Activated T-cell treated with anti-CD3 and anti-CD28 coated beads for 4 hours (primary cell): ENCODE measurements at regions not wholly inside any gene's neighbourhood (a gene's known extent, or its start where the extent isn't known, plus 50 kb on each side); places are given as distances from the start of the nearest gene placed in this dataset.
"Not testable (repeated sequence)": the region's sequence is repeated elsewhere in the genome, so short reads cannot be mapped to it uniquely, and the experiment has no call there.

Experiments
- DNase-seq: peaks from one replicate; pipeline ENCODE4 v3.0.0-alpha.2; 2020

DNA sequence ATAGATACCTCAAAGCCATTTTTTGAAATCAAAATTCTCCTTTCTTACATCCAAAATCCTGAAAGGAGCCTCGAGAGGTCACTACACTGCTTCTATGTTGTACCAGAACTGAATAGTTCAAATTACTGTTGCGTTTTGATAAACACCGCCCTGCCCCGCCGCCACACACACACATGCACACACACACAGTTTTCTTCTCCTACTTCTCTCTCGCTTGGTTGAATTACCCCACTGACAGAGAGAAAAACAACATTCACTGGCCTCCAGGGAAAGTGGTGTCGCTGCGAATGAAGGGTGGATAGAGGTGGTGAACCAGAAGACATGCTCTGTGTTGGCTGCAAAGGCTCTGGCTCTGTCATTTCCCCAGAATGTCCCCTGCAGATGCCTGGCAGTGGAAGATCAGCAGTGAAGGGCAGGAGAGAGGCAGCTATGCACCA lies 183.4 kb upstream of the RFC3 start:
- no peak for DNase-seq

DNA sequence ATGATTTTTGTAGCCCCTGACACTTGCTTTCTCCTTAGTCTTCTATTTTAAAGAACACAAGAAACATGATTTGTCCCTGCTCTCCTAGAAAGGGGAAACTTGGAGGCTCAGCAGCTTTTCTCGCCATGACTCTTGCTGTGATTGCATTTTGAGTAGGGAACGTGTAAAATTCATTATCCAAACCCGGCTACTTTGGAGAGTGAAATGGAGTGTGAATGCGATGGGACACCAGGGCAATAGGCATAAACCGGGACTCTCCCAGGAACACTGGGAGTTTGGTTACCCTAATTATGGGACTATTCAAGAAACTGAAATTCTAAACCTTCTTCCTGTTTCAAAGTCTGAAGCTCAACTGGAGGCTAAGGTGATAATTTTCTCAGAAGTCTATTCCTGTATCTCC lies 181.7 kb upstream of the RFC3 start:
- no peak for DNase-seq

DNA sequence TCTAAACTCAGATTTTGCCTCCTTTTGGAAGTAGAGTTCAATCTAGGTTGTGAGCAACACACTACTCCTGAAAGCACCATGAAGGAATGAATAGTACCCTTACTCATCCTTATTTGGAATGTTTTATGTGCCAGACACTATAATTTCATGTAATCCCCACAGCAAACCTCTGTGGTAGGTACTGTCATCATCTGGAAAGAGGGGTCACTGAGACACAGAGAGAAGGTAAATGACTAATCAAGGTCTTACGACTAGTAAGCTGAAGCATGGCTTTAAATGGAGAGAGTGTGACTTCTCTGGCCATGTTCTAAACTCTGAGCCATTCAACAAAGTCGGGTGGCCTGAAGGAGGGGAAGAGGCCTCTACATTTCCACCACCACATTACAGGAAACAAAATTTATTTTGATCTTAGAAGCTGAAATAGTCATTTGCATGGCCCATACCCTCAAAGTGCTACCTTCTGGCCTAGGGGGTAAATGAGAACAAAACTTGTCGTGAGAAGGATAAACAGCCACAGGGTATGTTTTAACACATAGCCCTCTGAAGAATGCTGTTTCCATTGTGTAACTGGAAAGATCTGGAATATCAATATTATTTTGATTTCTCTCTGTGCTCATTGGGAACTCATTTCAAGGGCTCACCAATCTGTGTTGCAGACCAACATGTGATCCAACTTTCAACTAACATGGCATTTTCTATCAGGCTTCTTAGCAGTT lies 180.8 kb upstream of the RFC3 start:
- no peak for DNase-seq

DNA sequence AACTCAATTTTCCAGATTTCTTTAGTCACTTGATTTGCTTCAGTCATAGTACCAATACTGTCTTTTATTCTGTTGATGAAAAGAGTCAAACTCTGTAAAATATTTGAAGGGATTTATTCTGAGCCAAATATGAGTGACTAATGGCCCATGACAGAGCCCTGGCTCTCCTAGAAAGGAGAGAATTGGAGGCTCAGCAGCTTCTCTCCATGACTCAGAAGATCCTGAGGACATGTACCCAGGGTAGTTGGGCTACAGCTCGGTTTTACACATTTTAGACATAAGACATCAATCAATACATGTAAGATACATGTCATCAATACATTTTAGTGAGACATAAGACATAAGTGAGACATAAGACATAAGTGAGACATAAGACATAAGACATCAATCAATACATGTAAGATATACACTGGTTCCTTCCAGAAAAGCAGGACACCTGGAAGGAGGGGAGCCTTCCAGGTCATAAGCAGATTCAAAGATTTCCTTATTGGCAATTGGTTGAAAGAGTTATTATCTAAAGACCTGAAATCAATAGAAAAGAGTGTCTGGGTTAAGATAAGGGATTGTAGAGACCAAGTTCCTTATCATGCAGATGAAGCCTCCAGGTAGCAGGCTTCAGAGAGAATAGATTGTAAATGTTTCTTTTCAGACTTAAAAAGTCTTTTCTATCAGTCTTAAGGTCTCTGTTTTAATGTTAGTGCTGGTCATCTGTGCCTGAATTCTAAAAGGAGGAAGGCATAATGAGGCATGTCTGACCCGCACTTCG lies 179.8 kb upstream of the RFC3 start:
- DNase-seq = no peak

DNA sequence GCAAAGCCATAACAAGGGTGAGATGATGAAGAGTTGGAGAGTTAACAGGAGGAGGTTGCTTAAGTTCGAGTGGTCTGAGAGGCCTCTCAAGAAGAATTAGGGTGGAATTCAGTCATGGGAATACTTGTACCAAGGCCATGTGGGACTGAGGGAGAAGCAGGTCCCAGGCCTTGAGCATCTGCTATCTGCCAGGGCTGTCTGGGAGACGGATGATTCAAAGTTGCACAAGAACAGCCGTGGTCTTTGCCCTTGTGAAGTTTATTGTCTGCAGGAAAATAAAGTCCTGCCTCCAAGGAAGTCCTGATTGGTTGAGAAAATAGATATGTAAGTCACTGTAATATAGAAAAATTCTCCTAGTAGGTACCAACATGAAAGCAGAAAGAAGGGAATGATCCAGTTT lies 178.8 kb upstream of the RFC3 start:
- no peak for DNase-seq

DNA sequence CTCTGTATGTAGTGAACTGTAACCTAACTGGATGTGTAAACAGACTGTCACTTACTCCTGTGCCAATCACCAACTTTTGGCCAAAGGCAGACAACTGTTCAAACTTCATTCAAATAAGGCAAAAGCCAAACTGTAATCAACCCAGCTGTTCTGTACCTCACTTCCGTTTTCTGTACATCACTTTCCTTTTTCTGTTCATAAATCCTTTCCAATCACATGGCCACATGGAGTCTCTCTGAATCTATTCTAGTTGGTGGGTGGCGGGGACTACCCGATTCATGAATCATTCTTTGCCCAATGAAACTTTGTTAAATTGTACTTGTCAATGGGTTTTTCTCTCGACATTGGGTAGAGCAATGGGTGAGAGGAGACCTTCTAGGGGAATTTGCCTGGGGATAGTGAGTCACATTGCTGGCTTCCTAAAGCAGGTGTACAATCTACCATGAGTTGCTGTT lies 178.3 kb upstream of the RFC3 start:
- DNase-seq = no peak

DNA sequence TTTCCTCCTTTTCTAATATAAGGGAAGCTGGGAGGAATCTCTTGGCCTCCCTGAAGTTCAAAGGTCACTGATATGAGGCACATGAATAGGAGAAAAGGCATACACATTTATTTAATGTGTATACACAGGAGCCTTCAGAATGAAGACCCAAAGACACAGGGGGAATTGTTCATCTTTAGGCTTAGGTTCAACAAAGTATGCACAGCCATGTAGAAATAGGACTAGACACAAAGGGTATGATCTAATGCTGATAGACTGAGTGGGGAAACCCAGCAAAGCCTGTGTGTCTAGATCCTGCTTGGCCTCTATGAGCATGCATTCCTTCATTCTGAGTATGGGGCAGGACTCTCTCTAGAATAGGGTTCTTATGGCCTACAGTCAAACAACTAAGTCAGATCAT lies 177.1 kb upstream of the RFC3 start:
- DNase-seq = no peak

DNA sequence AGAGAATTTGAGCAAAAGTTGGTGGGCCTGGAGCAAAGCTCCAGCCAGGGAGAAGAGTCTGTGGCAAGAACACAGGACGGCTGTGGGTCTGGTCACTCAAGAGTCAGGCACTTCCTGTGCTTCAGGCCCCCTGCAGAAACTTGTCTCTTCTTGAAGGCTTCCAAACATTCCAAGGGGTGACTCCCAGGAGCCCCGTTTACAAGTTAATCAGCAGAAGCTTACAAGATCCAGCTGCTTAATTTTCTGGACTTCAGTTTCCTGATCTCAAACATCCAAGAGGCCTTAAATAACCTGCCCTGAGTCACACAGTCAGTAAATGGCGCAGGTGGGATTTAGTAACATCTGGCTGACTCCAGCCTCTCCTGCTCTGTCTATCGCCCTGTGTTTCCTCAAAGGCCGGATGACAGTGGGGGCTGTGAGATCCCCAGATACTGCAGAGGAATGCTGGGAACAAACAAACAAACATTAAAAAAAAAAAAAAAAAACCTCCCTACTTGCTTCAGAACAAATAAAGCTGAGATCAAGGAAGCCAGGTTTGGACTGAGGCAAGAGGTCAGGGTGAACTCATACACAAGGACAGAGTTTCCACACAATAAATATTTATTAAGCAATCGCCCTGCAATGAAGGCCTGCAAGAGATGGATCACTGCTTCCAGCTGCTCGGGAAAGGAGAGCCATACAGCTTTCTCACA lies 175.4 kb upstream of the RFC3 start:
- DNase-seq = no peak

DNA sequence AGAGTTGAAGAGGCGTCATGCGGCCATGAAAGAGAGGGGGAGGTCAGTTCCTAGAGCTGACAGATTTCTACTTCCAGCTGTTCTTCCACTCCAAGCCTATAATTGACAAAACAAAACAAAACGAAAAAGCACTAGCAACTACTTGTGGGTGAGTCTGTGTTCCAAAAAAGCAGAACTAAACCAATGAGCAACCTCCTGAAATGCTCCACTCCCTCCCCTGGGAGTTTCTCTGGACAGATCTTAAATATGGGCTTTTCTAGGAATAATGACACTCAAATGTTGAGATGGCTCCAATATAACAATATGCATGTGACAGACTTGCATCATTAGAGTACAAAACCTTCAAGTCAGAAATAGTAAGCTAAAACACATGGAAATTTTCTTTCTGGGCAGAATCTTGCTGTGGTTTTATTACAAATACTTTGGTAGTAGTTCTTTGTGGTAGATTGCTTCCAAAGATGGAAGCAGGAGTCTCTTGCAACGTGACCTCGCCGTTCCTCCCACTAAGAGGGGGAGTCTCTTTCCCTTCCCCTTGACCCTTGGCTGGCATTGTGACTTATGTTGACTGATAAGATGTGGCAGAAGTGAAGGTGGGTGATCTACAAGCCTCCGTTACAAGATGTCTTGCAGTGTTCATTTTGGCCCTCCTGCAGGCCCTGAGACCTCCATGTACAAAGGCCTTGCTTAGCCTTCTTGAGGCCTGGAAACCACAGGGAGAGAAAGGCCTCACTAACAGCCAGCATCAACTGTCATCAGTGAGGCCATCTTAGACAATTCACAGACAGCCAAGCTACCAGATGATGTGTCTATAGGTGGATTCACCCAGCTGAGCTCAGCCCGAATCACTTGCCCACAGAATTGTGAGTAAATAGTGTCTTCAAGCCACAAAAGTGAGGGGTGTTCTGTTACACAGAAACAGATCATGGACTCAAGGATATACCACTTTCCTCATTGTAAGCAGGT lies 173.1 kb upstream of the RFC3 start:
- no peak for DNase-seq

DNA sequence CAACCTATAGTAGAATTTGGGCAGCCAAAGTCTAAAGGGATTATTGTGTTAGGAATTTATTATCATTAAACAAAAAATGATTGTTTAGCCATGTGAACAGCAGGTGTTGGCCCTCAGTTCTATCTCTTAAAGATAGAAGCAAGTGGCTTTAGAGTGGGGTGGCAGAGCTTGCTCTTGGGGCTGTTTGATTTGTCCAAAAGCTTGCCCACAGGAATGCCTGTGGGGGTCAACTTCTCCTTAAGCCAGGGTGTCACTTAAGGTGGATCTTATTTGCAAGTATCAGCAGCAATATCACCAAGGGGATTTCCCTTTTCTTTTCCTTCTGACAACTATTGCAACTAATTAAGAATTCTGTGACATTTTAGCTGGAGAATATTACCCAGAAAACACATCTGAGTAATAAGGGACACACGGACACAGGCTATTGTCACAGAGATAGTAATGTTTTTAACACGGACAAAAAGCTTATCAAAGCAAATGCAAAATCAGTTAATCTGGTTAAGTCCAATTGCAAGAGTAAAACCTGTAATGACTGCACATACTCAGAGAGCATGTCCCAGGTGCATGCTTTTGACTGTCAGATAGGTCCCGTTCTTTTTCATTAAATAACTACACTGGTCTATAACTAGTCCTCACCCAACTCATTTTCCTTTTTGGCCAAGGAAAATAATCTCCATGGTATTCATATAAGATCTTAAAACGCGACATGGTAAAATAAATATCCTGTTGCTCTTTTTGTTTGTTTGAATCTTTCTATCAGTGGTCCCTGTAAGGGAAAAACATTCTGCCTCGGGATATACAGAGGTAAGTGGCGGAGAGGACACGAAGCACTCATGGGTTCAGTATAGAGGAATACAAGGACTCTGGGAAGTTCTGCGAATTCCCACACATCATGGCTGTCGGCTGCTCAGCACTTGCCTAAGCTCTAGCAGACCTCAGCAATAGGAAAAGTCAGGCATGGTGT lies 172.1 kb upstream of the RFC3 start:
- no peak for DNase-seq

DNA sequence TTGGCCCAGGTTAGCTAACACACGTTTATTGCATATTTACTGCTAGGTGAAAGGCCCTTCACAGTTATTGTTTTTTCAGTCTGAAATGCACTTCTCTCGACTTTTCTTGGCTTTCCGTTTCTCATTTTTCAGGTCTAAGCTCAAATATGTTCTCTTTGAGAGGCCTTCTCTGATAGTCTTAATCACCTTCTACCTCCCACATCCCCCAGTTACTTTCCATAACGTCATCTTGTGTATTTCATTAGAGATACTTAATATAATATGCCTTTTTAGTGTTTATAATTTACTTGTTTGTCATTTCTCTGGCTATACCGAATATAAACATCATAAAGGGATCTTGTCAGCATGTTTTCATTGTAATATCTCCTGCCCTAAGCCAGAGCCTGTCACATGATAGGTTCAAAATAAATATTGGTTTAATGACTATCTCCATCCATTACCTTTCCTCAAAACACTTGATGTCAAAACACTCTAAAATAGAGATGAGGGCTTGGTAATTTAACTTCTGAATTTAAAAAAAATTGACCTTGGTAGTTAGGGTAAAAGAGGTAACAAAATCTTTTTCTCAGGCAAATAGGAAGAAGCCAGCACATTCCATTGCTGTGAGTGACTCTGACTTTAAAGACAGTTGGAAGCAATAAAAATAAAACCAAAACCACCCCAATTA lies 168.6 kb upstream of the RFC3 start:
- no peak for DNase-seq

DNA sequence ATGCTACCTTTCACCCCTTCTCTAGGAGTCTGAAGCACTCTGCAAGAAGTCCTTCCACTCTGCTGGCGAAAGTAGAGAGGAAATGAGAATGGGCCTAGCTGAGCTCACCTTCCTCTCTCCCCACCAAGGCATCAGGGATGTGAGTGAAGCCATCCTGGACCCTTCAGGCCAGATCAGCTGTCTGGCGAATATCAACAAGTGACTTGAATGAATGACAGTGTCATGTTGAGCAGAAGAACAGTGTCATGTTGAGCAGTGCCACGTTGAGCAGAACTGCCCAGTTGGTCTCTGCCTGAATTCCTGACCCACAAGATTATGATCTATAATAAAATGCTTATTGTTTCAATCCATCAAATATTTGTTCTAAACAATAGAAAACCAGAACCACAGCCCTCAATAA lies 166.2 kb upstream of the RFC3 start:
- DNase-seq = no peak

DNA sequence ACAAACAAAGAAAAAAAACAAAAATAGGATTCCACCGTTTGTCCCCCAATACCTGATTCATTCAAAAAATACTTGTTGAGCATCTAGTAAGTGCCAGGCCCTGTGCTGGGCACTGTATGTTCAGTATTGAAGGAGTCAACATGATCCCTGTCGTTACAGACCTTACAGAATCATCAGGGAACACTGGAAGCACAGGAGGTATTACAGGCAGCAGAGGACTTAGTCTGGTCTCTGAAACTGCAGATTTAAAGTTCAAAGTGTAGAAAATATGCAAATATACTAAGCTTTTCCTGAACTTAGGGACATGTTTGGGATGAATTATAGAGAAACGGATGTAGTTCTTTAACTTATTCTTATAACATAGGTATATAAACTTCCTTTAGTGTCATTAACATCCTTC lies 160.7 kb upstream of the RFC3 start:
- no peak for DNase-seq

DNA sequence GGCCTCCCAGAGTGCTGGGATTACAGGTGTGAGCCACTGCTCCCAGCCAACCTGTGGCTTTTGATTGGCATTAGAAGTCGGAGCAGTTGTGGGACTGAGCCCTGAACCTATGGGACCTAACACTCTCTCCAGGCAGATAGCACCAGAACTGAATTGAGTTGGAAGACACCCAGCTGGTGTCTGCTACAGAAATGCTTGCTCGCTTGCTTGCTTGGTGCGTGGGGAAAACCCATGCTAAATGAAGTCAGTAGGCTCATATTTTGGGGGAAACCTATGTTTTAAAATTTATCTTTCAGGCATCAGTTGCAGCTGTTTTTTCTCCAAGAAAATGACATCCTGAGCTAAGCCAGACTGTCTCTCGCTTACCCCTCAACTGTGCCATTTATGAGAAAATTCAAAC lies 158.5 kb upstream of the RFC3 start:
- no peak for DNase-seq

DNA sequence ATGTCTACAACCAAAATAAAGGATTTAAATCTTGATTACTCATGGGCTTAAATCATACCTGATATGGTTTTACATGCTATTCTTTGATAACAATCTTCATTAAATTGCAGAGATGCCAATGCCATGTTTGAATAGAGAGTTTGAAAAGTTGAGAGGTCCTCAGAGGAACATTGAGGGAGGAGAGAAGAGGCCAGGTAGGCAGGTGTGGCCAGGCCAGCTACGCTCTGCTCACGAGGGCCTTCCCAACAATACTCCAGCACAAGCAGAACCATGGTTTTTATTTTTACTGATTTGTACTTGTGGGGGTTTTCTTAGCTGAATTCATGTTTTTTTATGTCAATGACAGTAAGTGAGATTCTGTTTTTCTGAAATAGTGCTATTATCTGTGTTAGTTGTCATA lies 158.1 kb upstream of the RFC3 start:
- DNase-seq = no peak

DNA sequence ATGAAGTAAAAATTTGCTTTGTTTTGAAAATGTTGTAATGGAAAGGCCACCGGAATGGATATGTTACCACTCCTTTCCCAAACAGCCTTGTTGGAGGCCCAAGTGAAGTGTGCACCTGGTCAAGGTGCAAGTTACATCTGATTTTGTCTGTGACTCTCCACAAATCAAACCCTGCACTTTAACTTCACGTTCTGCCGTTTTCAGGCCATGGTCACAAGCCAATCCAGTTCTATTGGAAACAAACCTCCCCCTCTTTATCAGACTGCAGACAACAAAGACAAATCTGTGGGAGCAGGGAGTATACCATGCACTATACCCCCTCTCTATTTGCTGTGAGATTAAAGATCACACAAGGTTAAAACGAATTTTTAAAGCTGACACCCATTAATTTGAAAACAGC lies 155.6 kb upstream of the RFC3 start:
- DNase-seq = no peak

DNA sequence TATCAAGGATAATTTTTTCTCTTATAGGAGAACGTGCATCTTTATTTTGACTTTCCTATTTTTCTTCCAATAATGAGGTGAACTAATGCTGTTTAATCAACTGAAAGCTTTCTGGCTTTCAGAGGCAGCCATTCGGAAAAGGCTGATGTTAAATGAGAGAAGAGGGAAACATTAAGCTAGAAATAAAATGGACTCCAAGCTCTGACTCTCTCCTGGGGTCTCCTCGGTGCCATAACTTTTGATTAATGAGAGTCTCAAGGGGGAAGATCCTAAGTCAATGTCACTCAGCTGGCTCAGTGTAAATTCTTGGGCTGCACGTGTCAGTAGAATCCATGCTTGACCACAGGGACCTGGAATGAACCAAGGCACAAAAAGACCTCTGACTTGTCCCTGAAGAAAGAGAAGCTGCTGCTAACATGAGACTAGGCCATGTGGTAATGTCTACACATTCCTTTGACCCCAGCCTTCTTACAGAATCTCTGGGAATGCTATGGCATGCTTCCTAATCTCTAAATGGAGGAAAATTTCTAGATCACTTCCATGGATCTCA lies 152.2 kb upstream of the RFC3 start:
- DNase-seq = no peak

DNA sequence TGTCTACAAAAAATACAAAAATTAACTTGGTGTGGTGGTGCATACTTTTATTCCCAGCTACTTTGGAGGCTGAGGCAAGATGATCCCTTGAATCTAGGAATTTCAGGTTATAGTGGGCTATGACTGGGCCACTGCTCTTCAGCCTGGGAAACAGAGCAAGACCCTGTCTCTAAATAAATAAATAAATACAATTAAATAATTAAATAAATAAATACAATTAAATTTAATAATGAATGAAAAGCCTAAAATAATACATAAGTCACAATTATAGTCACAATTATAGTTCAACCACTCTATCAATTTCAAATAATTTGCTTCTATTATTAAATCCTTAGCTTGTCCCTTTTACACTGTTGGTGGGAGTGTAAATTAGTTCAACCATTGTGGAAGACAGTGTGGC lies 146.4 kb upstream of the RFC3 start:
- DNase-seq = no peak

DNA sequence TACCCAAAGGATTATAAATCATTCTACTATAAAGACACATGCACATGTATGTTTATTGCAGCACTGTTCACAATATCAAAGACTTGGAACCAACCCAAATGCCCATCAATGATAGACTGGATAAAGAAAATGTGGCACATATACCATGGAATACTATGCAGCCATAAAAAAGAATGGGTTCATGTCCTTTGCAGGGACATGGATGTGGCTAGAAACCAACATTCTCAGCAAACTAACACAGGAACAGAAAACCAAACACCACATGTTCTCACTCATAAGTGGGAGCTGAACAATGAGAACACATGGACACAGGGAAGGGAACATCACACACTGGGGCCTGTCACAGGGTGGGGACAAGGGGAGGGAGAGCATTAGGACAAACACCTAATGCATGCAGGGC lies 145.9 kb upstream of the RFC3 start:
- DNase-seq = not testable (repeated sequence)
